IMR-90 (cell line): ENCODE measurements at regions not wholly inside any gene's neighbourhood (a gene's known extent, or its start where the extent isn't known, plus 50 kb on each side); places are given as distances from the start of the nearest gene placed in this dataset.

Experiments used
- ATAC-seq: fragments of 200-7000 bp; cut with Tn5 transposase; 2 replicates; pipeline ENCODE4 v1.9.1; 2020; ENCODE audit warnings: low read depth, mild to moderate bottlenecking, moderate library complexity
- BruUV-seq: library from RNA; stranded (reverse); fragments of 400-500 nt; replicated peaks from 2 replicates; lab custom pipeline; 2021; lab: Mats Ljungman, UMichigan
- CTCF ChIA-PET: fragments of 300-600 bp; formaldehyde crosslinking; extraction: SDS; loops from one replicate; lab custom pipeline; 2021; ENCODE audit warnings: antibody characterized with exemption; lab: Yijun Ruan, JAX
- POLR2A ChIA-PET: fragments of 300-600 bp; sonication (Branson Sonifier 250); formaldehyde crosslinking; loops from one replicate; lab custom pipeline; 2022; ENCODE audit warnings: antibody characterized with exemption; ENCODE audit not compliant: unreplicated experiment; lab: Charles Lee
- DNase-seq: peaks from one replicate; pipeline ENCODE4 v3.0.0; 2013
- H2AFZ ChIP-seq: replicated peaks from 2 replicates; pipeline ENCODE3; 2013; ENCODE audit warnings: low read length, mild to moderate bottlenecking; ENCODE audit not compliant: poor library complexity
- H2AK5ac ChIP-seq: 2 replicates; pipeline ENCODE4 v1.6.1; 2013; ENCODE audit warnings: low read depth, low read length, inconsistent platforms
- H2AK9ac ChIP-seq: replicated peaks from 2 replicates; pipeline ENCODE3; 2013; ENCODE audit warnings: mild to moderate bottlenecking, low read depth, low read length, moderate library complexity; ENCODE audit not compliant: poor library complexity
- H2BK120ac ChIP-seq: 2 replicates; pipeline ENCODE4 v1.6.1; 2013; ENCODE audit warnings: low read depth, low read length, inconsistent platforms
- H2BK15ac ChIP-seq: 3 replicates; pipeline ENCODE4 v1.6.1; 2013; ENCODE audit warnings: low read depth, low read length, inconsistent platforms
- H2BK20ac ChIP-seq: 2 replicates; pipeline ENCODE4 v1.6.1; 2013; ENCODE audit warnings: low read depth, mild to moderate bottlenecking, inconsistent platforms, low read length, moderate library complexity
- H2BK5ac ChIP-seq: 2 replicates; pipeline ENCODE4 v1.6.1; 2013; ENCODE audit warnings: mild to moderate bottlenecking, low read depth, low read length, inconsistent platforms; ENCODE audit not compliant: poor library complexity, severe bottlenecking
- H3K14ac ChIP-seq: replicated peaks from 2 replicates; pipeline ENCODE4 v1.6.1; 2013; ENCODE audit warnings: low read depth, low read length, inconsistent platforms
- H3K18ac ChIP-seq: 2 replicates; pipeline ENCODE4 v1.6.1; 2013; ENCODE audit warnings: low read depth, low read length, control low read depth
- H3K23ac ChIP-seq: 2 replicates; pipeline ENCODE4 v1.6.1; 2013; ENCODE audit warnings: low read depth, low read length, inconsistent platforms
- H3K27ac ChIP-seq: 2 replicates; pipeline ENCODE4 v1.5.1; 2013; ENCODE audit warnings: mild to moderate bottlenecking, control low read depth, low read length; ENCODE audit not compliant: insufficient read depth
- H3K27me3 ChIP-seq: 2 replicates; pipeline ENCODE4 v1.6.1; 2013; ENCODE audit warnings: low read length; ENCODE audit not compliant: control insufficient read depth, insufficient read depth
- H3K36me3 ChIP-seq: 2 replicates; pipeline ENCODE4 v1.6.1; 2013; ENCODE audit warnings: low read length, mixed read lengths; ENCODE audit not compliant: control insufficient read depth, insufficient read depth
- H3K4ac ChIP-seq: 2 replicates; pipeline ENCODE4 v1.6.1; 2013; ENCODE audit warnings: low read depth, low read length, inconsistent platforms
- H3K4me1 ChIP-seq: 2 replicates; pipeline ENCODE4 v1.6.1; 2013; ENCODE audit warnings: low read length, mixed read lengths; ENCODE audit not compliant: control insufficient read depth, insufficient read depth
- H3K4me2 ChIP-seq: 2 replicates; pipeline ENCODE4 v1.6.1; 2013; ENCODE audit warnings: low read depth, mild to moderate bottlenecking, control low read depth, low read length, moderate library complexity
- H3K4me3 ChIP-seq: 2 replicates; pipeline ENCODE4 v1.5.1; 2013; ENCODE audit warnings: low read depth, mild to moderate bottlenecking, control low read depth, low read length, moderate library complexity; ENCODE audit not compliant: insufficient read depth
- H3K56ac ChIP-seq: 2 replicates; pipeline ENCODE4 v1.6.1; 2013; ENCODE audit warnings: low read length, inconsistent platforms; ENCODE audit not compliant: insufficient read depth; ENCODE audit errors: extremely low read depth
- H3K79me1 ChIP-seq, 2 experiments: 2 replicates each; pipeline ENCODE4 v1.6.1; 2013; ENCODE audit warnings: low read length in 2 of 2, inconsistent platforms in 1 of 2, low read depth in 1 of 2
- H3K9ac ChIP-seq: 2 replicates; pipeline ENCODE4 v1.6.1; 2013; ENCODE audit warnings: low read depth, low read length, control low read depth
- H3K9me1 ChIP-seq: 2 replicates; pipeline ENCODE4 v1.6.1; 2013; ENCODE audit warnings: low read length, inconsistent platforms; ENCODE audit not compliant: insufficient read depth
- H3K9me3 ChIP-seq: 2 replicates; pipeline ENCODE4 v1.6.1; 2013; ENCODE audit warnings: low read length; ENCODE audit not compliant: control insufficient read depth, insufficient read depth
- H4K20me1 ChIP-seq: 2 replicates; pipeline ENCODE4 v1.6.1; 2013; ENCODE audit warnings: low read length, inconsistent platforms; ENCODE audit not compliant: insufficient read depth
- H4K5ac ChIP-seq: 2 replicates; pipeline ENCODE4 v1.6.1; 2013; ENCODE audit warnings: mild to moderate bottlenecking, low read depth, low read length, control low read depth
- H4K8ac ChIP-seq, 2 experiments: 2 replicates each; pipeline ENCODE4 v1.6.1; 2013; ENCODE audit warnings: low read depth in 2 of 2, low read length in 2 of 2, control low read depth in 1 of 2, inconsistent platforms in 1 of 2
- H4K91ac ChIP-seq: 2 replicates; pipeline ENCODE4 v1.6.1; 2013; ENCODE audit warnings: low read depth, low read length, inconsistent platforms; ENCODE audit not compliant: insufficient read depth
- BHLHE40 ChIP-seq: fragments of 150-350 bp; IDR thresholded peaks from 2 replicates; pipeline ENCODE4 v1.6.1; 2016; ENCODE audit warnings: mild to moderate bottlenecking, low read depth, low read length
- CEBPB ChIP-seq: IDR thresholded peaks from 2 replicates; pipeline ENCODE4 v1.6.1; 2012; ENCODE audit warnings: low read depth, low read length, improper control_type of control experiment
- FOS ChIP-seq: fragments of 150-350 bp; IDR thresholded peaks from 2 replicates; pipeline ENCODE4 v1.6.1; 2016; ENCODE audit warnings: low read depth, low read length
- MAFK ChIP-seq: IDR thresholded peaks from 2 replicates; pipeline ENCODE4 v1.6.1; 2012; ENCODE audit warnings: low read depth, low read length, improper control_type of control experiment
- NFE2L2 ChIP-seq: fragments of 150-350 bp; IDR thresholded peaks from 2 replicates; pipeline ENCODE4 v1.6.1; 2016; ENCODE audit warnings: low read depth, mild to moderate bottlenecking, low read length
- POLR2A ChIP-seq: IDR thresholded peaks from 2 replicates; pipeline ENCODE4 v1.6.1; 2012; ENCODE audit warnings: mild to moderate bottlenecking, low read depth, low read length
- RAD21 ChIP-seq: IDR thresholded peaks from 2 replicates; pipeline ENCODE4 v1.6.1; 2012; ENCODE audit warnings: low read length, improper control_type of control experiment
- RCOR1 ChIP-seq: IDR thresholded peaks from 2 replicates; pipeline ENCODE4 v1.6.1; 2012; ENCODE audit warnings: mild to moderate bottlenecking, low read length, improper control_type of control experiment; ENCODE audit not compliant: insufficient replicate concordance
- RFX5 ChIP-seq: IDR thresholded peaks from 2 replicates; pipeline ENCODE4 v1.8.0; 2012; ENCODE audit warnings: low read depth, mild to moderate bottlenecking, low read length, moderate library complexity
- SMC3 ChIP-seq: fragments of 150-350 bp; IDR thresholded peaks from 2 replicates; pipeline ENCODE4 v1.6.1; 2016; ENCODE audit warnings: low read depth, mild to moderate bottlenecking, antibody characterized with exemption, low read length, moderate library complexity
- WGBS, 2 experiments: methylation state at CpG; one replicate each; pipeline versions ENCODE4 v1.1.5 to v1.1.7; 2013; ENCODE audit warnings: missing lambda C conversion rate in 2 of 2; ENCODE audit not compliant: insufficient read length in 1 of 2; ENCODE audit errors: extremely low coverage in 2 of 2; 5-methylcytosine and 5-hydroxymethylcytosine counted together
- dilution Hi-C: fragments of 300-500 bp; cut with HindIII; formaldehyde crosslinking; loops from one replicate; pipeline ENCODE4 v1.14.3; 2018; ENCODE audit warnings: low sequenced_read_pairs; ENCODE audit not compliant: unreplicated experiment
- in situ Hi-C: fragments of 300-500 bp; cut with MboI; formaldehyde crosslinking; loops from 3 replicates; pipeline ENCODE4 v1.14.3; 2019; ENCODE audit warnings: low sequenced_read_pairs, inconsistent platforms, mixed read lengths
- intact Hi-C: fragments of 100-400 bp; cut with micrococcal nuclease; formaldehyde crosslinking; loops from 2 replicates; pipeline ENCODE4 v1.10.0; 2022
- TF ChIP-seq, protein P1 (sequence below): fragments of 150-350 bp; IDR thresholded peaks from 2 replicates; pipeline ENCODE4 v1.6.1; 2017; ENCODE audit warnings: mild to moderate bottlenecking, antibody characterized with exemption, low read length, low read depth

DNA sequence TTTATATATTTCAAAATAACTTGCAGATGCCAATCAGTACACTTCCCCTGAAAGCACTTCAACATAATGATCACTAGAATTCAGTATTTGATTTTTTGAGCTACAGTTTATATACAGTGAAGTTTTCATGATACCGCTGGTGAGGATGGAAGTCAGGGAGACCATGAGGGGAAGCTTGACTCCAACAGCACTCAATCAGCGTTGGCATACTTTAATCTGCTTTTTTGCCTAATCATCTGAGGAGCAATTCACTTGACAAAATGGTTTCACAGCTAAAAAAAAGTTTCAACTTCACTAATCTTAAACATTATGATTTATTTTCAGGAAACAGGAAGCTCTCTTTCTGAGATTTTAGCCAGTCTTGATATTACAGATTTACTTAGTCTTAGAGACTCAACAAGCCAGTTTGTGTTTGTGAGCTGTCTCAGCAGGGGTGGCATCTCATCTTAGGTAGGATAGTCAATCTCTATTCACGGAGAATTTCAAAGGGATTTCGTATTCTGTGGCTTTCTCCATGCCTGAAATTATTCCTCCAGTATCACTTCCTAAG is 111.4 kb upstream of the ARRDC3 start:
- H2AFZ ChIP-seq: no peak overlapping the region
- H3K18ac ChIP-seq: no peak overlapping the region
- no peak overlapping the region for H2BK120ac ChIP-seq
- H2AK9ac ChIP-seq: no peak overlapping the region
- H3K27me3 ChIP-seq: no peaks in the 10 kb centered on the region
- in situ Hi-C loops: no loop called here
- H3K4me3 ChIP-seq: no peak overlapping the region
- no peak overlapping the region for H4K91ac ChIP-seq
- H3K23ac ChIP-seq: no peak overlapping the region
- H4K20me1 ChIP-seq: no peaks in the 10 kb centered on the region
- no peak overlapping the region for H2BK20ac ChIP-seq
- no CpG with 5 or more reads among the region's 4 CpGs for WGBS, 2 experiments
- H3K56ac ChIP-seq: no peak overlapping the region
- no peak overlapping the region for H2BK5ac ChIP-seq
- intact Hi-C loops: no loop called here
- H4K5ac ChIP-seq: no peak overlapping the region
- ChIA-PET POLR2A (no interaction called here), CTCF (no interaction called here)
- no peaks in the 10 kb centered on the region for H3K36me3 ChIP-seq
- H4K8ac ChIP-seq: no peak overlapping the region
- dilution Hi-C loops: no loop called here
- H3K27ac ChIP-seq: no peak overlapping the region
- no peak overlapping the region for H3K4me2 ChIP-seq
- DNase-seq: no peak
- no peaks in the 10 kb centered on the region for H3K4me1 ChIP-seq
- H3K9ac ChIP-seq: no peak overlapping the region
- H2AK5ac ChIP-seq: no peak overlapping the region
- H3K9me1 ChIP-seq: no peaks in the 10 kb centered on the region
- ATAC-seq: no peak
- TF ChIP-seq CEBPB: no peak
- no peak for TF ChIP-seq MAFK
- no peak for TF ChIP-seq SMC3
- no peak for TF ChIP-seq POLR2A
- TF ChIP-seq BHLHE40: no peak
- TF ChIP-seq RCOR1: no peak
- TF ChIP-seq, protein P1, sequence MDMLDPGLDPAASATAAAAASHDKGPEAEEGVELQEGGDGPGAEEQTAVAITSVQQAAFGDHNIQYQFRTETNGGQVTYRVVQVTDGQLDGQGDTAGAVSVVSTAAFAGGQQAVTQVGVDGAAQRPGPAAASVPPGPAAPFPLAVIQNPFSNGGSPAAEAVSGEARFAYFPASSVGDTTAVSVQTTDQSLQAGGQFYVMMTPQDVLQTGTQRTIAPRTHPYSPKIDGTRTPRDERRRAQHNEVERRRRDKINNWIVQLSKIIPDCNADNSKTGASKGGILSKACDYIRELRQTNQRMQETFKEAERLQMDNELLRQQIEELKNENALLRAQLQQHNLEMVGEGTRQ: no peak
- TF ChIP-seq FOS: no peak
- TF ChIP-seq RFX5: no peak
- TF ChIP-seq NFE2L2: no peak
- TF ChIP-seq RAD21: no peak
- H3K9me3 ChIP-seq: no peaks in the 10 kb centered on the region
- no peak overlapping the region for H3K4ac ChIP-seq
- H3K79me1 ChIP-seq: no peaks in the 10 kb centered on the region
- no peak overlapping the region for H2BK15ac ChIP-seq
- BruUV-seq: no TSS peak
- no peak overlapping the region for H3K14ac ChIP-seq
